Esophagus muscularis mucosa (tissue), 4 donors: ENCODE measurements at regions not wholly inside any gene's neighbourhood (a gene's known extent, or its start where the extent isn't known, plus 50 kb on each side); places are given as distances from the start of the nearest gene placed in this dataset.

Source experiments
- DNase-seq: peaks from one replicate; pipeline ENCODE4 v3.0.0-alpha.2; 2017; ENCODE audit errors: extremely low spot score
- H3K27ac ChIP-seq, 4 donors: fragments of 200-600 bp; sonication (generic); replicated peaks in 1 of 4; 1 replicate in 3 of 4; 2 replicates in 1 of 4; pipeline ENCODE4 v1.5.1; 2016 to 2019; ENCODE audit warnings: mild to moderate bottlenecking in 1 of 4
- H3K27me3 ChIP-seq, 4 donors: fragments of 200-600 bp; sonication (generic); one replicate each; pipeline versions ENCODE4 v1.5.1 to v1.6.0; 2016 to 2019
- H3K36me3 ChIP-seq, 4 donors: fragments of 200-600 bp; sonication (generic); one replicate each; pipeline ENCODE4 v1.5.1; 2016 to 2019
- H3K4me1 ChIP-seq, 4 donors: fragments of 200-600 bp; sonication (generic); one replicate each; pipeline ENCODE4 v1.5.1; 2016 to 2019
- H3K4me3 ChIP-seq, 4 donors: fragments of 200-600 bp; sonication (generic); 1 replicate in 2 of 4; 2 replicates in 2 of 4; pipeline ENCODE4 v1.5.1; 2016 to 2019; ENCODE audit warnings: mild to moderate bottlenecking in 4 of 4, moderate library complexity in 1 of 4
- H3K9me3 ChIP-seq, 4 donors: fragments of 200-600 bp; sonication (generic); 1 replicate in 3 of 4; 2 replicates in 1 of 4; pipeline ENCODE4 v1.5.1; 2016 to 2019
- CTCF ChIP-seq, 3 experiments: fragments of 200-600 bp in 2 of 3; fragments of 450-650 bp in 1 of 3; sonication (generic) in 2 of 3; IDR thresholded peaks; one replicate each; pipeline ENCODE4 v1.5.1; 2017 to 2019; ENCODE audit warnings: antibody characterized with exemption in 3 of 3, mild to moderate bottlenecking in 2 of 3, moderate library complexity in 1 of 3
- EP300 ChIP-seq: sonication (generic); formaldehyde crosslinking; IDR thresholded peaks from one replicate; pipeline ENCODE4 v1.6.1; 2017; ENCODE audit warnings: antibody characterized with exemption
- POLR2A ChIP-seq: fragments of 450-650 bp; IDR thresholded peaks from one replicate; pipeline ENCODE4 v1.6.1; 2017; ENCODE audit warnings: antibody characterized with exemption, moderate library complexity, mild to moderate bottlenecking, low read depth
- POLR2AphosphoS5 ChIP-seq, 2 donors: sonication (generic); formaldehyde crosslinking; IDR thresholded peaks; one replicate each; pipeline ENCODE4 v1.6.1; 2017; ENCODE audit warnings: antibody characterized with exemption in 2 of 2
- WGBS: methylation state at CpG from one replicate; pipeline ENCODE4 v1.1.5; 2018; 5-methylcytosine and 5-hydroxymethylcytosine counted together
- intact Hi-C: fragments of 100-400 bp; cut with DNase I; formaldehyde crosslinking; loops from one replicate; pipeline ENCODE4 v1.15.1; 2023

GRCh38 chr11:110785398-110785797, 73.2 kb upstream of the ARHGAP20 start:
- H3K4me3 ChIP-seq = no peak overlapping the region
- WGBS = 86% methylated on average over 2 of the region's 2 CpGs
- peaks cover 0 to 14% (median 10%) of the 10 kb centered on the region in 4 donors for H3K4me1 ChIP-seq
- TF ChIP-seq EP300 (no peak), CTCF (IDR thresholded peaks at IDR 0.05) (no peak), POLR2AphosphoS5 (IDR thresholded peaks at IDR 0.05) (no peak), POLR2A (no peak)
- intact Hi-C loops = no loop called here
- no peaks in the 10 kb centered on the region for H3K27me3 ChIP-seq
- no peaks in the 10 kb centered on the region for H3K36me3 ChIP-seq
- H3K9me3 ChIP-seq = no peaks in the 10 kb centered on the region
- no peak for DNase-seq
- no peak overlapping the region for H3K27ac ChIP-seq

GRCh38 chr11:110782616-110783015, 70.4 kb upstream of the ARHGAP20 start:
- no peaks in the 10 kb centered on the region for H3K27me3 ChIP-seq
- TF ChIP-seq POLR2A (no peak), CTCF (IDR thresholded peaks at IDR 0.05) (no peak), EP300 (no peak), POLR2AphosphoS5 (IDR thresholded peaks at IDR 0.05) (no peak)
- WGBS = 16% methylated on average over 2 of the region's 2 CpGs

DNA sequence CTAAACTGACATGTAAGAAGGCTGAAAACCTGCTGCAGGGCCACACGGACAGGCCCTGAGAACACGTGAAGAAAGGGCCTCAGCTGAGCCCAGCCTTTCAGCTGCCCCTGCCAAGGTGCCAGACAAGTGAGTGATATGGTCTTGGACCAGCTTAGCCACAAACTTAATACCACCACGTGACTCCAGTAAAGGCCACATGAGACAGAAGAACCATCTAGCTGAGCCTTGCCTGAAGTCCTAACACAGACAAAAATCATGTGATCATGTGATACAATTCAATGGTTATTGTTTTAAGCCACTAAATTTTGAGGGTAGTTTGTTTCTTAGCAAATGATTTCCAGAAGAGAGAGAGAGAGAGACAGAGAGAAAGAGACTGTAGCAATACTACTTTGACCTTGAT, 66.9 kb upstream of the ARHGAP20 start:
- Histone ChIP-seq H3K9me3 (peaks cover 0 to 6% (median 2%) of the 10 kb centered on the region in 4 donors), H3K4me3 (no peak overlapping the region), H3K27ac (peak overlapping the region in 2 of 4 donors; percentile 53 to 55), H3K27me3 (no peaks in the 10 kb centered on the region), H3K36me3 (no peaks in the 10 kb centered on the region), H3K4me1 (peaks cover 0 to 36% (median 28%) of the 10 kb centered on the region in 4 donors)
- TF ChIP-seq CTCF (IDR thresholded peaks at IDR 0.05) (no peak), POLR2AphosphoS5 (IDR thresholded peaks at IDR 0.05) (no peak), EP300 (no peak), POLR2A (no peak)
- no peak for DNase-seq
- WGBS = 66% methylated on average over 3 of the region's 3 CpGs
- intact Hi-C loops = no loop called here

More at GRCh38 chr11:110782616-110783015, 70.4 kb upstream of the ARHGAP20 start:
- Histone ChIP-seq H3K36me3 (no peaks in the 10 kb centered on the region), H3K27ac (no peak overlapping the region), H3K4me1 (peaks cover 0 to 26% (median 20%) of the 10 kb centered on the region in 4 donors), H3K4me3 (no peak overlapping the region), H3K9me3 (peaks cover 0 to 6% (median 2%) of the 10 kb centered on the region in 4 donors)
- DNase-seq = no peak
- intact Hi-C loops = no loop called here

DNA sequence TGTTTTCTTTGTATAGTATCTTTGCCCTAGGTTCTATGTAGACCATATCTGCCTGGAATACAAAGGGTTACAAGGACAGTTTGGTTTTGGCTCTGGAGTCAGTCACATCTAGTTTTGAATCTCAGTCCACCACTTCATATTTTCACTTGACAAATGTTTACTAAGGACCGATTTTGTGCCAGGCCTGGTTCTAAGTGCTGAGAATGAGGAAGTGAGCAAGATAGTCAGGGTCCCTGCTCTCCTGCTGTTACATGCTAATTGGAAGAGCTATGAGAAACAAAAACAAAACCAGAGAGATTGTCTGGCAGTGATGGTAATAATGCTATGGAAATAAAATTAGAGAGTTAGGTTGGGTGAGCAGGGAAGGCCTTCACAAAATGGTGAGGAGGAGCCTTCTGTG, 66.1 kb upstream of the ARHGAP20 start:
- Histone ChIP-seq H3K4me3 (no peak overlapping the region), H3K36me3 (no peaks in the 10 kb centered on the region), H3K27ac (peak overlapping the region; percentile 27 to 55 (median 42)), H3K9me3 (peaks cover 0 to 6% (median 2%) of the 10 kb centered on the region in 4 donors), H3K27me3 (no peaks in the 10 kb centered on the region), H3K4me1 (peaks cover 0 to 36% (median 28%) of the 10 kb centered on the region in 4 donors)
- DNase-seq = no peak
- WGBS = 10% methylated on average over 1 of the region's 1 CpG
- TF ChIP-seq POLR2AphosphoS5 (IDR thresholded peaks at IDR 0.05) = no peak
- no peak for TF ChIP-seq POLR2A
- no peak for TF ChIP-seq EP300
- no peak for TF ChIP-seq CTCF (IDR thresholded peaks at IDR 0.05)
- intact Hi-C loops = no loop called here

DNA sequence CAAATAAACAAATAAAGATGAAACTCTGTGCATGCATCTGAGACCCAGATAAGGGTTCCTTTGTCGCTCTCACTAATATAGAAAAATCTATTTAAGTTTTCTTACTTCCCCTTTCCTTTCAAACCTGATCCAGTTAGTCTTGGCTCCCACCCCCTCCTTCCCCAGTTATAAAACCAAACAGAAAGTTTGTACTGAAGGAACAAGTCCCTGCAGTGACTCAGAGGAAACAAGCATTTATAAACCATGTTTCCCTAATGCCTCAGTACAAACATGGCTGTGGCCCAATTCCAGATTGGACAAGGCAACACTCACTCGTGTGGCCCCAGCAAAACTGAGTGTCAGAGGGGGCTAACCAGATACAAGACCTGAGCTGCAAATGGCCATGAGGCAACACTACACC, 65.5 kb upstream of the ARHGAP20 start:
- intact Hi-C loops = no loop called here
- peaks cover 0 to 6% (median 2%) of the 10 kb centered on the region in 4 donors for H3K9me3 ChIP-seq
- H3K4me3 ChIP-seq = no peak overlapping the region
- DNase-seq = no peak
- TF ChIP-seq EP300 (no peak), POLR2A (no peak), CTCF (IDR thresholded peaks at IDR 0.05) (no peak), POLR2AphosphoS5 (IDR thresholded peaks at IDR 0.05) (no peak)
- 26% methylated on average over 2 of the region's 2 CpGs for WGBS
- no peaks in the 10 kb centered on the region for H3K36me3 ChIP-seq
- peaks cover 0 to 33% (median 27%) of the 10 kb centered on the region in 4 donors for H3K4me1 ChIP-seq
- H3K27me3 ChIP-seq = no peaks in the 10 kb centered on the region
- H3K27ac ChIP-seq = peak overlapping the region; percentile 27 to 55 (median 42)
